Stomach (tissue), 4 donors: ENCODE measurements at regions not wholly inside any gene's neighbourhood (a gene's known extent, or its start where the extent isn't known, plus 50 kb on each side); places are given as distances from the start of the nearest gene placed in this dataset.

Experiments
- POLR2A ChIP-seq, 4 donors: fragments of 450-650 bp; IDR thresholded peaks; one replicate each; pipeline ENCODE4 v1.6.1; 2016; ENCODE audit warnings: antibody characterized with exemption in 4 of 4, control low read depth in 2 of 4, mild to moderate bottlenecking in 1 of 4, moderate library complexity in 1 of 4
- POLR2AphosphoS5 ChIP-seq, 3 donors: sonication (generic); formaldehyde crosslinking; IDR thresholded peaks; one replicate each; pipeline ENCODE4 v1.6.1; 2016; ENCODE audit warnings: antibody characterized with exemption in 3 of 3

GRCh38 chr2:106606652-106607051, 119.5 kb downstream of the CD8B2 start:
- TF ChIP-seq POLR2AphosphoS5 (IDR thresholded peaks at IDR 0.05) = no peak
- TF ChIP-seq POLR2A (IDR thresholded peaks at IDR 0.05) = no peak
